Stimulated activated naive B cell treated with anti-CD40 and anti-IgM and Interleukin-4, amounts not matched to agents 10 μg/mL and 1 μg/mL and 100 μg/mL, for 72 hours (primary cell): ENCODE measurements at regions not wholly inside any gene's neighbourhood (a gene's known extent, or its start where the extent isn't known, plus 50 kb on each side); places are given as distances from the start of the nearest gene placed in this dataset.
A peak's percentile ranks its signal among the peaks of the same experiment; 100 is the strongest.
"Not testable (repeated sequence)": the region's sequence is repeated elsewhere in the genome, so short reads cannot be mapped to it uniquely, and the experiment has no call there.

Source experiments
- ATAC-seq, 2 donors: fragments of 150-1000 bp; cut with Tn5 transposase; replicated peaks; 2 replicates each; pipeline ENCODE4 v1.10.0; 2021; ENCODE audit warnings: moderate library complexity in 1 of 2
- DNase-seq: peaks from one replicate; pipeline ENCODE4 v3.0.0; 2021
- H3K27ac Mint-ChIP-seq: one replicate; pipeline ENCODE4 v1.8.0; 2022; ENCODE audit warnings: mild to moderate bottlenecking, mixed read lengths
- H3K27me3 Mint-ChIP-seq, 2 donors: one replicate each; pipeline ENCODE4 v1.8.0; 2022; ENCODE audit warnings: mixed read lengths in 2 of 2
- H3K36me3 Mint-ChIP-seq, 2 donors: one replicate each; pipeline ENCODE4 v1.8.0; 2022; ENCODE audit warnings: mixed read lengths in 2 of 2, mild to moderate bottlenecking in 1 of 2
- H3K4me1 Mint-ChIP-seq, 2 donors: one replicate each; pipeline ENCODE4 v1.8.0; 2022; ENCODE audit warnings: mixed read lengths in 2 of 2, mild to moderate bottlenecking in 1 of 2
- H3K4me3 Mint-ChIP-seq, 2 donors: one replicate each; pipeline ENCODE4 v1.8.0; 2022; ENCODE audit warnings: mild to moderate bottlenecking in 2 of 2, mixed read lengths in 2 of 2, moderate library complexity in 1 of 2
- H3K9me3 Mint-ChIP-seq, 2 donors: one replicate each; pipeline ENCODE4 v1.8.0; 2022; ENCODE audit warnings: mixed read lengths in 2 of 2, mild to moderate bottlenecking in 1 of 2

DNA sequence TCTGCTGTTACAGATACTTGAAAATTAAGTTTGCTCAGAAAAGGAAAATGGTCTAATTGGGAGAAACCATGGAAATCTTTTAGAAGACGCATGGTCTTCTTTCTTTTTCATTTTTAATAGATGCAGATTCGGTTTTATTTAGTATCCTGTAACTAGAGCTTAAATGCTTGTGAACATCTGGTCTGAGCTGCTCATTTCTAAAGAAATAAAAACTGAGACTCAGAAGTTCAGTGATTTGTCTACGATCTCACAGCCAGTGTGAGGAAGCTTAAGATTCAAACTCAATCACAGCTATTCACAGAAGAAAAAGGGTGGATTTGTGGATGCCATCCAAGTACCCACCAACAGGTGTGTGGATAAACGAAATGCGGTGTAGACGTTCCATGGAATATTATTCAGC is 80.0 kb upstream of the TIAM1 start:
- H3K9me3 Mint-ChIP-seq = no peaks in the 10 kb centered on the region
- peaks cover 0 to 6% of the 10 kb centered on the region in 2 donors for H3K4me1 Mint-ChIP-seq
- H3K36me3 Mint-ChIP-seq = no peaks in the 10 kb centered on the region
- no peak for DNase-seq
- no peak overlapping the region for H3K27ac Mint-ChIP-seq
- no peak for ATAC-seq
- no peaks in the 10 kb centered on the region for H3K27me3 Mint-ChIP-seq
- H3K4me3 Mint-ChIP-seq = no peak overlapping the region

DNA sequence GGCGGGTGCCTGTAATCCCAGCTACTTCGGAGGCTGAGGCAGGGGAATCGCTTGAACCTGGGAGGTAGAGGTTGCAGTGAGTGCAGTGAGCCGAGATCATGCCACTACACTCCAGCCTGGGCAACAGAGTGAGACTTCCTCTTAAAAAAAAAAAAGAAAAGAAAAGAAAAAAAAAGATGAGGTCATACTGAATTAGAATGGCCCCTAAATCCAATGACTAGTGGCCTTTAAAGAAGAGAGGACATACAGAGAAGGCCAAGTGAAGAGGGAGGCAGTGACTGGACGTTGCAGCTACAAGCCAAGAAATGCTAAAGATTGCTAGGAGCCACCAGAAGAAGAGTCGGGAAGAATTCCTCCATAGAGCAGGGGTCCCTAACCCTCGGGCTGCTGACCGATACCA is 76.9 kb upstream of the TIAM1 start:
- peaks cover 0 to under 1% of the 10 kb centered on the region in 2 donors for H3K4me1 Mint-ChIP-seq
- DNase-seq (no peak), ATAC-seq (no peak)
- H3K27ac Mint-ChIP-seq = no peak overlapping the region
- H3K4me3 Mint-ChIP-seq = no peak overlapping the region
- H3K9me3 Mint-ChIP-seq = peaks cover 4 to 8% of the 10 kb centered on the region in 2 donors
- no peaks in the 10 kb centered on the region for H3K27me3 Mint-ChIP-seq
- peaks cover 6% of the 10 kb centered on the region in 2 donors for H3K36me3 Mint-ChIP-seq

DNA sequence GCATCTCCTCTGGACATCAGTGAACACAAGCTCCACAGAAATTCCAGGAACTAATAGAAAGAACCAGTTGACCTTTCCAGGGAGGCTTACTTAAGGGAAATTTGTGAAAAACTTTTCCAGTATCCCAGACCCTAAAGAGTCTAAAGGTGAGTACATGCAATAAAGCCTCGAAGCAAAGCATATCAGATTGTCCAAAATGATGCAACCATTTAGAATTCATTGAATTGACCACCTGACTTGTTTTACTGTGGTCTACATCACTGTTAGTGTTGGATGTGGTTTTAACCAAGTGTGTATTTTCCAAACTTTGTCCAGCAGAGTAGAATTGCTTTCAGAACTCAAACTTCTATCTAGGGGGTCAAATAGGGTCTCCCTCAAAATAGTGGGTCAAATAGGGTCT is 76.3 kb upstream of the TIAM1 start:
- H3K36me3 Mint-ChIP-seq = peaks cover 6% of the 10 kb centered on the region in 2 donors
- no peak overlapping the region for H3K27ac Mint-ChIP-seq
- no peaks in the 10 kb centered on the region for H3K27me3 Mint-ChIP-seq
- no peak overlapping the region for H3K4me3 Mint-ChIP-seq
- H3K9me3 Mint-ChIP-seq = peaks cover 4 to 10% of the 10 kb centered on the region in 2 donors
- H3K4me1 Mint-ChIP-seq = no peaks in the 10 kb centered on the region
- ATAC-seq = no peak
- no peak for DNase-seq

DNA sequence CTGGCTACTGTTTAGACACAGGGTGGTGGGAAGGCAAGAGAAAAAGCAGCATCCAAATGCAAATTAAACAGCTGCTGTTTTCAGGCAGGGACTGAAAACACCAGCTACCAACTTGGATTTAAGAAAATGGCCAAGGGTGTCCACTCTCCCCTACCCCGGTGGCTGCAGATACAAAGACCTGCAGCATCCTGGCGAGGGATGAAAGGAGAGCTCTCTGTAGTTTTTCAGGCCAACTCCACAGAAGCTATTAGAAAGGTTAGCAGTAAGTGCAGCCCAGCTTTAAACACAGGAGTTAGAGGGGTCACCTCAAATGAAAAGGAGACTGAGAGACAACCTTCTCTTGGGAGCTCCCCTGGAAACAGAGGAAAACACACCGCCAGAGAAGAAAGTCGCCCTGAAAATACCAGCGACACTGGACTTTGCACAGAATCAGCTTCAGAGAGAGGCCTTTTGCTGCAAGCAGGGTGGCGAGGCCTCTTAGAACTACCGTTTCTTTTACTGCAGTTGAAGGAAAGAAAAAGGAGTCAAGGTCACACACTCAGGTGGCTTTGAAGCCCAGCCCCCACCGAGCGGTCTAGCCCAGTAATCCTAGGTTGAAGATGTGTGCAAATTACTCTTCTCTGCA is 74.4 kb upstream of the TIAM1 start:
- H3K9me3 Mint-ChIP-seq = peaks cover 4 to 11% of the 10 kb centered on the region in 2 donors
- H3K27ac Mint-ChIP-seq = no peak overlapping the region
- ATAC-seq (no peak), DNase-seq (no peak)
- H3K4me1 Mint-ChIP-seq = no peaks in the 10 kb centered on the region
- H3K4me3 Mint-ChIP-seq = no peak overlapping the region
- H3K27me3 Mint-ChIP-seq = no peaks in the 10 kb centered on the region
- peaks cover 6% of the 10 kb centered on the region in 2 donors for H3K36me3 Mint-ChIP-seq

DNA sequence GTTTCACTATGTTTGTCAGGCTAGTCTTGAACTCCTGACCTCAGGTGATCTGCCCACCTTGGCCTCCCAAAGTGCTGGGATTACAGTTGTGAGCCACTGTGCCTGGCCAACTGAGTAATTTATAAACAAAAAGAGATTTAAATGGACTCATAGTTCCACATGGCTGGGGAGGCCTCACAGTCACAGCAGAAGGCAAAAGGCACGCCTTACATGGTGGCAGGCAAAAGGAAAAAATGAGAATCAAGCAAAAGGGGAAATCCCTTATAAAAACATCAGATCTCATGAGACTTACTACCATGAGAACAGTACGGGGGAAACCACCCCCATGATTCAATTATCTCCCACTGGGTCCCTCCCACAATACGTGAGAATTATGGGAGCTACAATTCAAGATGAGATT is 73.2 kb upstream of the TIAM1 start:
- peaks cover 4 to 11% of the 10 kb centered on the region in 2 donors for H3K9me3 Mint-ChIP-seq
- ATAC-seq = peak; percentile 29 to 48
- H3K4me1 Mint-ChIP-seq, H3K4me3 Mint-ChIP-seq, DNase-seq, H3K36me3 Mint-ChIP-seq, H3K27ac Mint-ChIP-seq, H3K27me3 Mint-ChIP-seq: not testable (repeated sequence)

DNA sequence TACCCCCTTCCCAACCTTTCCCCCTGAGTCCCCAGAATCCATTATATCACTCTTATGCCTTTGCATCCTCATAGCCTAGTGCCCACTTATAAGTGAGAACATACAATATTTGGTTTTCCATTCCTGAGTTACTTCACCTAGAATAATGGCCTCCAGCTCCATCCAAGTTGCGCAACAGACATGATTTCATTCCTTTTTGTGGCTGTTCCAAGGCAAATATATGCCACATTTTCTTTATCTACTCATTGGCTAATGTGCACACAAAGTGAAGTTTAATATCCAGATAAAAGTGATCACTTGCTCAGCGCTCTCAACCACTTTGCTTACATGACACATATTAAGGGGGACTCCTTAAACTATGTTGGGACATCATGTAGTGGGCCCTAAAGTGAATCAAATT is 72.4 kb upstream of the TIAM1 start:
- no peak overlapping the region for H3K4me3 Mint-ChIP-seq
- DNase-seq (no peak), ATAC-seq (no peak)
- no peaks in the 10 kb centered on the region for H3K4me1 Mint-ChIP-seq
- no peaks in the 10 kb centered on the region for H3K27me3 Mint-ChIP-seq
- H3K27ac Mint-ChIP-seq = no peak overlapping the region
- H3K9me3 Mint-ChIP-seq = peaks cover 4 to 11% of the 10 kb centered on the region in 2 donors
- H3K36me3 Mint-ChIP-seq = peaks cover 6% of the 10 kb centered on the region in 2 donors

DNA sequence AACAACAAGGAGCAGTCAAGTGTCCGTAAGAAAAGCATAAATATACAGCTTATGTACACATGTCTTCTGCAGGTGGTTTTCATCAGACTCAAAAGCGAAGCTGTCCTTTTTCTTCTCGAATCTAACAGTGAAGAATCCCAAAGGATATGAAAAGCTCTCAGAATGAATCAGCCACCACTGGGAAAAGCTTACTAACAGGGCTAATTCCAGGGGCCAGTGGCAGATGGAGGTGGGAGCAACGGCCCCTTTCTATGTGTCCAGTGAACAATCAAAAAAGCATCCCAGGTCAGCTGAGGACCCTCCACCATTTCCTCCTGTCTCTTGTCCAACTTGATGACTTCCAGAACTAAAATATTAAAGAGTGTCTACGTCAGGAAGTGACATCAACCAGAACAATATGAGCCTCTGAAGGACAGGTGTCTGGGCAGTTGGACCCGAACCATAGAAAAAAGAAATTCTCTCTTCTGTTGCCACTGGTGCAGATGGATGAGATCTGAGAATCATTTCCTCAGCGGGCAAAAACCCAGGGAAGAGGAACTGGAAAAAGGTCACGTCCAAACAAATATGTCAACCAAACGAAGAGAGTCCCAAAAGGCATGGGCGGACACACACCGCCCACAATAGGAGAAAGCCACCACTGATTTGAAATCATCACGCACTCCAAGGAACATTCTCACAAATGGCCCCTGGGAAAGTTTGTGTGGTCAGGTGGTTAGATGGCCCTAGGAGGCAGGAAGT is 70.4 kb upstream of the TIAM1 start:
- no peak overlapping the region for H3K27ac Mint-ChIP-seq
- peaks cover 4 to 11% of the 10 kb centered on the region in 2 donors for H3K9me3 Mint-ChIP-seq
- ATAC-seq (no peak), DNase-seq (no peak)
- H3K4me3 Mint-ChIP-seq = no peak overlapping the region
- H3K27me3 Mint-ChIP-seq = no peaks in the 10 kb centered on the region
- H3K36me3 Mint-ChIP-seq = peaks cover 6% of the 10 kb centered on the region in 2 donors
- H3K4me1 Mint-ChIP-seq = no peaks in the 10 kb centered on the region

DNA sequence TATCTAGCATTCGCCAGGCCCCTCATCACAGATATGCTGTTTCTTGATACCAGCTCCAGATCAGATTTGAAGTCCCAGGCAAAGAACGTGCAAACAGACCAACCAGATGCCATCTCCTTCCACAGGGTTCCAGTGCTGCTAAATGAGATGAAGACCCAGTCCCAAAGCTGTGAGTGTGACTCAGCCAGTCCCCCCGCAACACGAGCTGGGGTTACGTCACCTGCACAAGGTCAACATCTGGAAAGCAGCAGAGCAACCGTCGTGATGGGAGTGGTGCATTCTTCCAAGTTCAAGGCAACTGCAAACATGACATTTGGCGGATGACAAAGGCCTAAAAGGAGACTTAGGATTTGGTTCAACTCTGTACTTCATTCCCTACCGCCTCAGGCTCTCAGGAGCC is 69.6 kb upstream of the TIAM1 start:
- DNase-seq (no peak), ATAC-seq (no peak)
- Mint-ChIP-seq H3K27ac (no peak overlapping the region), H3K4me1 (no peaks in the 10 kb centered on the region), H3K36me3 (peaks cover 6% of the 10 kb centered on the region in 2 donors), H3K27me3 (no peaks in the 10 kb centered on the region), H3K4me3 (no peak overlapping the region), H3K9me3 (peaks cover 4 to 11% of the 10 kb centered on the region in 2 donors)

DNA sequence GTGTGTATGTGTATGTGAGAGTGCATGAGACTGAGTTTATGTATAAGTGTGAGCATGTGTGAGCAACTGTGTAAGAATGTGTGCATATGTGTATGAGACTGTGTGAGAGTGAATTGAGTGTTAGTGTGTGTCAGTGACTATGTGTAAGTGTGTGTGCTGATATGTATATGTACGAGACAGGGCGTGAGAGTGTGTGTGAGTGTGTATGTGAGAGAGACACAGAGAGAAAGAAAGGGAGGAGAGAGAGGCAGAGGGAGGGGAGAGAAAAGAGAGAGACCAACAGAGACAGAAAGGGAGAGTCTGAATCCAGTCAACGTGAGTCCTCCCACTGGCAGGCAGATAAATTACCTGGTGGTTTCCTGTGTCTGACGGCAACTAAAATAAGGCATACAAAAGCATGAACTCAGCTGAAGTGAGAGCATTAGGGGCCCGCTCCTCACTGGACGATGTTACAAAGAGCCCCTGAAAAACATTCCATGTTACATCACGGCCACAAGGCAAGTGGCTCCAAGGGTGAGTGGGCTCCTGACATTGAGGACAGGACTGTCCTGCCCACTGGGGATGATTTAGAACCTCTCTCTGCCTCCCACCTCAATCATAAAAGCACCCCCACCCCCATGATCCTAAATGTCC is 66.6 kb upstream of the TIAM1 start:
- Mint-ChIP-seq H3K4me1 (no peaks in the 10 kb centered on the region), H3K36me3 (no peaks in the 10 kb centered on the region), H3K9me3 (peaks cover 0 to 2% of the 10 kb centered on the region in 2 donors), H3K27me3 (no peaks in the 10 kb centered on the region), H3K27ac (no peak overlapping the region), H3K4me3 (no peak overlapping the region)
- ATAC-seq (peak; percentile 38 to 86), DNase-seq (no peak)

DNA sequence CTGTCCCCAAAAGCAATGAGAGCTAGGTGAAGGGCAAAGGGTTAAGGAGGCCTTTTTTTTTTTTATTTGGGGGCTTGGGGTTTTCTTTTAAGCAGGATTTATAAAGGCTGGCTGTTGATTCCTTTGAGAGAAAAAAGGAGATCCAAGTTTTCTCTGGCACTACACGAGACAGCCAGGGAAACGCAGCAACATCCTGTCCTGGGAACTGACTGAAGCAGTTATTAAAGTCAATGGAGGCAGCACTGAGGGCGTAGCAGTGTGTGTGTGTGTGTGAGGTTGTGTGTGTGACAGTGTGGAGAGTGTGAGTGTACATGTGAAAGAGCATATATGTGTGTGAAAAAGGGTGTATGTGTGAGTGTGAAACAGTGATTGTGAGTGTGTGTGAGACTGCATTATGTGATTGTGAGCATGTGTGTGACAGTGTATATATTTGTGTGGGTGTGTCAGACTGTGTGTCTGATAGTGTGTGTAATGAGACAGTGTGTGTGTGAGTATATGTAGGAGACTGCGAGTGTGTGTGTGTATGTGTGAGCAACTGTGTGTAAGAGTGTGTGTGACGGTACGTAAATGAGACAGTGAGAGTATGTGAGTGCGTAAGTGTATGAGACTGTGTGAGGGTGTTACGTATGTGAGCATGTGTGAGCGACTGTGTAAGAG is 65.9 kb upstream of the TIAM1 start:
- Mint-ChIP-seq H3K36me3 (no peaks in the 10 kb centered on the region), H3K27me3 (no peaks in the 10 kb centered on the region), H3K27ac (no peak overlapping the region), H3K9me3 (no peaks in the 10 kb centered on the region), H3K4me1 (peaks cover 0 to 2% of the 10 kb centered on the region in 2 donors), H3K4me3 (no peak overlapping the region)
- DNase-seq (no peak), ATAC-seq (no peak)

DNA sequence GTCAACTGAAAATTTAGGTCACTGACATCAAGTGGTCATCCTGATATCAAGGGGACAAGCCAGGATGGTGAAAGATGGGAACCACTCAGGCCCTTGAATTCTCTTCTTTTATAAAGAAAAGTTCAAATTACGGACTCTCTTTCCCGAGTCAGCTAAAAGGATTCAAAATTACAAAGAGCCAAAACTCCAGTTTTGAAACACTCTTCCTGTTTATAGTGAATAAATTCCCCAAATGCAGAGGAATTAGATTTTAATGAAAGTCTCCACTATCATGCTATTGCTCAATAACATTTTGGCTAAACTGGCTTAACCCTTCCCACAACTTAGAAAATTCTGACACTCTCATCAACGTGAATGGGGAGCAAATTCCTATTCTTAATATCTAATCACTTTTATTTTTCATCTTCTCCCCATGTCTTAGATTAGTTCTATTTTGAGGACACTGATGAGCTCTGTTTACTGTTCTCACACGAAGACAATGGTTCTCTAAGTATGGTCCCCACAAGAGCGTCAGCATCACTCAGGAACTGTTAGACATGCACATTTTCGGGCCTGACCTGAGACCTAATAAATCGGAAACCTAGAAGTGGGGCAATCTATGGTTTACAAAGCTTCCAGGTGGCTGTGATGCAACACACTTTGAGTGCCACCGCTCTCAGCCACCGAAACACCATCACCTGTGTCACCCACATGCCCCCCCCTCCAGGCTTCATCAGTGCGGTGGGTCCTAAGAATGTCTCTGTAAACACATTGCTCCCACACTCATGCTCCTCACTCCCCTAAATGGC is 64.4 kb upstream of the TIAM1 start:
- H3K4me1 Mint-ChIP-seq = peaks cover 0 to 2% of the 10 kb centered on the region in 2 donors
- H3K9me3 Mint-ChIP-seq = no peaks in the 10 kb centered on the region
- H3K4me3 Mint-ChIP-seq = no peak overlapping the region
- H3K27me3 Mint-ChIP-seq = no peaks in the 10 kb centered on the region
- no peaks in the 10 kb centered on the region for H3K36me3 Mint-ChIP-seq
- DNase-seq = no peak
- H3K27ac Mint-ChIP-seq = no peak overlapping the region
- ATAC-seq = no peak

DNA sequence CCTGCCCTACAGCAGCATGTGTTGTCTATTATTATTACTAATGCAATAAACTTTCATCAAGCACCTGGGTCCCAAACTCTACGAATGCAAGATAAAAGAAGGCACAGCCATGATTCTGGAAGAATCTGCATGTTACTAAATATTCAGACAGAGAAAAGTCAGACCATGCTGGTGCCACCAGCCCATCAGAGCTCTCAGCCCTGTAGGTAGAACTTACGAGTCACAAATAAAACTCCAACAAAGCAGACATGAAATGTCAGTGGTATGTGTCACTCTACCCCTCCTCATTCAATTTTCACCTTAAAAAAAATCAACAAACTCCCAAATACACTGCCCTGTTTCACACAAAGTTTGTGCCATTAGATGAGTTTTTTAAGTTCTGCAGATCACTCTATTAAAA is 62.4 kb upstream of the TIAM1 start:
- ATAC-seq = no peak
- Mint-ChIP-seq H3K27me3 (peaks cover 0 to 5% of the 10 kb centered on the region in 2 donors), H3K27ac (no peak overlapping the region), H3K9me3 (peaks cover 0 to 1% of the 10 kb centered on the region in 2 donors), H3K4me3 (no peak overlapping the region), H3K36me3 (no peaks in the 10 kb centered on the region), H3K4me1 (peaks cover 0 to 2% of the 10 kb centered on the region in 2 donors)
- DNase-seq = no peak

DNA sequence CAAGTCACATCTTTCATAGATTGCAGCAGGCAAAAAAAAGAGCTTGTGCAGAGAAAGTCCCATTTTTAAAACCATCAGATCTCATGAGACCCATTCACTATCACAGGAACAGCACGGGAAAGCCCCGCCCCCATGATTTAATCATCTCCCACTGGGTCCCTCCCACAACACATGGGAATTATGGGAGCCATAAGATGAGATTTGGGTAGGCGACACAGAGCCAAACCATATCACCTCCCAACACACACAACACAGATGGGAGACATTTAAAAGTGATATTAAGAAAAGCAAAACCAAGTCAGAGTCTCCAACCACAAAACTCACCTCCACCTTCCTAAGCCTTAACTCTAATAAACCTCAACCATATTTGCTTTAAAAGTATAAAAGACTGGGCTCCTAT is 61.5 kb upstream of the TIAM1 start:
- no peak for ATAC-seq
- peak overlapping the region; percentile 15 for H3K27ac Mint-ChIP-seq
- DNase-seq = no peak

More for the DNA sequence above, 61.5 kb upstream of the TIAM1 start:
- Mint-ChIP-seq H3K9me3 (peaks cover 0 to 1% of the 10 kb centered on the region in 2 donors), H3K4me1 (peaks cover 0 to 2% of the 10 kb centered on the region in 2 donors), H3K27me3 (peaks cover 0 to 5% of the 10 kb centered on the region in 2 donors), H3K36me3 (no peaks in the 10 kb centered on the region), H3K4me3 (no peak overlapping the region)
